DMS53 treated with DMSO at 0.1 percent for 48 hours (cell line): ENCODE measurements at regions not wholly inside any gene's neighbourhood (a gene's known extent, or its start where the extent isn't known, plus 50 kb on each side); places are given as distances from the start of the nearest gene placed in this dataset.

ENCODE experiments used
- DNase-seq: peaks from one replicate; lab custom pipeline; 2025; ENCODE audit not compliant: unreplicated experiment; lab: John Stamatoyannopoulos, UW

DNA sequence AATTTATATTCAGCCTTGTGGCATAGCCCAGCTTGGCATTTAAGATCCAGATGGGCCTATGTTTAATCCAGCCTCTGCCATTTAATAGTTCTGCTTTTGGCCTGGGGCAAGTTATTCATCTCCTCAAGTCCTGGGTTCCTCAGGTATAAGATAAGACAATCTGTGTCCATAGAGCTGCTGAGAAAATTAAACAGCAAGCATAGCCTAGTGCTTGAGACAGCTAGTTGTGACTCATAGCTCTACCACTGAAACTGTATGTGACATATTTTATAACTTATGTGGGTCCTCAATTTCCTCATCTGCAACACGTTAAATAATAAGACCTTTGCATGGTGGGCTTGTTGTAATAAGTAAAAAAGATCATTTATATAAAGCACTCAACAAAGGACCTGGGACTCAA, 53.3 kb upstream of the ATP10B start:
- no peak for DNase-seq

DNA sequence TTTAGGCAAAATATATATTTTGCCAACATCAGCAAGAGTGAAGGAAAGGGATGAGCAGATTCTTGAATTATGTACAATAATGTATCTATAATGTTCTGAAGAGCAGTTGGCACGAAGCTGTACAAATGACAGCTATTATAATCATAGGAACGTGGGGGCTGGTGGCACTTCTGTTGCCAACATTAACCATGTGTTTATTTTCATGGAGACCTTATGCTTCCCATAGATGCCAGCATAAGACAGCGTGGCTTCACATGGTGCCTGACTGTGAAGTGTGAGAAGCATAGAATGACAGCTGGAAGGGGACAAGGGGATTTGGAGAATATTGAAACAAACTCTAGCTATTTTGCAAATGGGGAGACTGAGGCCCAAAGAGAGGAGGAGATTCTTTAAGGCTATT, 52.6 kb upstream of the ATP10B start:
- no peak for DNase-seq

- DNase-seq: no peak
Measured at GRCh38 chr5:160903551-160903950, 51.5 kb upstream of the ATP10B start.

DNA sequence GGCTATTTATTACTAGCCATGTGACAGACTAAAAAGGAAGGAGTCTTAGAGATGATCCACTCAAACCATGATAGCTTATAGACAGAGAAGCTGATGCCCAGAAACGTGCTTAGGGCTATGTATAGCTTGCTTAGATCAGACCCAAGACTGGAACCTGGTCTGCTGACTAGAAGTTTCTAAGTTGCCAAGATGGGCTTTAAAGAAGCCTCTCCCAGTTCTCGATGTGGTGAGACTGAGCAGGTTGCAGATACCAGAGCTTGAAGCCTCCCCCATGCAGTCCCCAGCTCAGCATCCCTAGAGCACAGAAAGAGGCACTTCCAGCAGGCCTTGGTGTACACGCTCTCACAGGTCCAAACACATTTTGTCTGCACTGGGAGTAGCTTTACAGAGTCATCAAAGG, 51.1 kb upstream of the ATP10B start:
- no peak for DNase-seq
